Mesothelial cell of epicardium (in vitro differentiated cells): ENCODE measurements at regions not wholly inside any gene's neighbourhood (a gene's known extent, or its start where the extent isn't known, plus 50 kb on each side); places are given as distances from the start of the nearest gene placed in this dataset.

Source experiments
- DNase-seq, 2 experiments: peaks; one replicate each; pipeline ENCODE4 v3.0.0; 2021; ENCODE audit warnings: low spot score in 2 of 2; ENCODE audit not compliant: unreplicated experiment in 2 of 2
- H3K27ac Mint-ChIP-seq: 2 replicates; pipeline ENCODE4 v1.8.0; 2021; ENCODE audit warnings: mixed read lengths
- H3K27me3 Mint-ChIP-seq: 2 replicates; pipeline ENCODE4 v1.8.0; 2021; ENCODE audit warnings: low read depth, mixed read lengths
- H3K36me3 Mint-ChIP-seq: 2 replicates; pipeline ENCODE4 v1.8.0; 2021; ENCODE audit warnings: mixed read lengths
- H3K4me1 Mint-ChIP-seq: 2 replicates; pipeline ENCODE4 v1.8.0; 2021; ENCODE audit warnings: mixed read lengths
- H3K4me3 Mint-ChIP-seq: 2 replicates; pipeline ENCODE4 v1.8.0; 2021; ENCODE audit warnings: mild to moderate bottlenecking, moderate library complexity, mixed read lengths
- H3K9me3 Mint-ChIP-seq: 2 replicates; pipeline ENCODE4 v1.8.0; 2021; ENCODE audit warnings: mixed read lengths
- CTCF ChIP-seq: fragments of 200-600 bp; sonication (generic); IDR thresholded peaks from one replicate; pipeline ENCODE4 v1.5.0; 2021; ENCODE audit warnings: antibody characterized with exemption; ENCODE audit not compliant: unreplicated experiment

DNA sequence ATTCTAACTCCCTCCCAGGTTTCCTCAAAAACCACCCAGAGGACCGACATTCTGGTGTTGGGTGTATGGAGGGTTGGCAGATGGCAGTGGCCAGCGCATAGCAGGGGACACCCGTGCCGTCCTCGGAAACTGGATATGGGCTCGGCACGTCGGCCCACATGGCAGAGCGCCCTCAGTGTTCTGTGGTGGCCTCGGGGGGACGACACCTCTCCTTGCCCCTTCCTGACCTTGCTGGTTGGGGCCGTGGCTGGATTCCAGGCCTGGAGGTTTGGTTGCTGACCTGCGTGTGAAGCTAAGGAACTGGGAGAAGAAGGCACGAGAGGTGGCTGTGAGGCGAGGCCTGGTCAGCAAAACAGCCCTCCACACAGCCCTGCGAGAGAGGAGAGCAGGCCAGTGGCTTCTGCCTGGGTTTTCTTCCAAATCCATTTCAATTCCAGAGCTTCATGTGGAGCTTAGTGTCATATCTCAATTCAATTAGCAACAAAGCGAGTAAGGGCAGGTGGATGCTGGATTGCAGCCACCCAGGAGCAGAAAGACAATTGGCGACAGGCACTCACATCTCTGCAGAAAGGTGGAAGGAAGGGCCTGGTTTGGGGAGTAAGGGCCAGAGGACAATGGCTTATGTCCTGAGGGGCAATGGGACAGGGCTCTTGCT is 478.4 kb downstream of the BRD1 start:
- no peak for DNase-seq
- Mint-ChIP-seq H3K27me3 (peaks cover 13% of the 10 kb centered on the region), H3K4me3 (no peak overlapping the region), H3K36me3 (no peaks in the 10 kb centered on the region), H3K9me3 (no peaks in the 10 kb centered on the region), H3K27ac (no peak overlapping the region), H3K4me1 (peaks cover 8% of the 10 kb centered on the region)
- no peak for TF ChIP-seq CTCF

- Mint-ChIP-seq H3K4me3 (no peak overlapping the region), H3K36me3 (no peaks in the 10 kb centered on the region), H3K27ac (no peak overlapping the region), H3K9me3 (no peaks in the 10 kb centered on the region), H3K4me1 (peaks cover 8% of the 10 kb centered on the region), H3K27me3 (peaks cover 17% of the 10 kb centered on the region)
- TF ChIP-seq CTCF: no peak
- no peak for DNase-seq
These were observed 479.0 kb downstream of the BRD1 start for GRCh38 chr22:49348631-49349030.

DNA sequence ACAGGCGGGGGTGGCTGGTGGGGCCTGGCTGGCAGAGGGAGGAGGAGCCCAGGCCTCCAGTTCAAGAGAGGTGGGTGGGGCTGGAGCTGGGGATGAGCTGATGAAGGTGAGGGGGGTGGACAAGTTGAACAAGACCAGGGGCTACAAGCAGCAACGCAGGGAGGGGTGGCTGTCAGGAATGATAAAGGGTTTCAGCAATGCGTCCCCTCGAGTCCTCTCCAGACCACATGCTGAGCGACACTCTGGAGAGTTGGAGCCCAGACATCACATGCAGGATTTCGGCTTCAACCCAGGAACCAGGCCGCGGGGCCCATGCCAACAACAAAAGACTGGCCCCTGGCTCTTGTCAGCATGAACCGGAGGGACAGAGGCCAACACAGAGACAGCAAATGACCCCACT is 480.3 kb downstream of the BRD1 start:
- H3K4me3 Mint-ChIP-seq: no peak overlapping the region
- no peaks in the 10 kb centered on the region for H3K9me3 Mint-ChIP-seq
- TF ChIP-seq CTCF: no peak
- no peak overlapping the region for H3K27ac Mint-ChIP-seq
- H3K36me3 Mint-ChIP-seq: no peaks in the 10 kb centered on the region
- H3K4me1 Mint-ChIP-seq: peaks cover 8% of the 10 kb centered on the region
- H3K27me3 Mint-ChIP-seq: peaks cover 16% of the 10 kb centered on the region
- no peak for DNase-seq

DNA sequence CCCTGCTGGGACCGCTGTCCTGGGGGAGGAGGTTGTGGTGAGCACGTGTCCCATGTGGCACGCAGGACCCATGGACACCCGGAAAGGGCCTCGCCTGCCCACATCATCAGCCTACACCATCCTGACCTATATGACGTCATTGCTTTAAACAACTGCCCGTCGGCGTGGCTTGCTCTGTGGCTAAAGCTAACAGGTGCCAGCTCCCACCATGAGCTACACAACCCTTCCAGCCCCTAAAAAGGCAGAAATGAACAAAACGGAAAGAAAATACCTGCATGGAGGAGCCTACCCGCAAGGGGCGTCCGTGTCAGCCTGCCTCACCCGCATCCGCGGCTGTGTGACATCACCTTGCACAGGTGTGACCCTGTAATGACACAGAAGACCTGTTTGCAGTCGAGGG is 481.8 kb downstream of the BRD1 start:
- Mint-ChIP-seq H3K36me3 (no peaks in the 10 kb centered on the region), H3K9me3 (peaks cover 7% of the 10 kb centered on the region), H3K4me1 (peaks cover 4% of the 10 kb centered on the region), H3K27me3 (peaks cover 21% of the 10 kb centered on the region), H3K27ac (no peak overlapping the region), H3K4me3 (no peak overlapping the region)
- no peak for TF ChIP-seq CTCF
- DNase-seq: no peak

DNA sequence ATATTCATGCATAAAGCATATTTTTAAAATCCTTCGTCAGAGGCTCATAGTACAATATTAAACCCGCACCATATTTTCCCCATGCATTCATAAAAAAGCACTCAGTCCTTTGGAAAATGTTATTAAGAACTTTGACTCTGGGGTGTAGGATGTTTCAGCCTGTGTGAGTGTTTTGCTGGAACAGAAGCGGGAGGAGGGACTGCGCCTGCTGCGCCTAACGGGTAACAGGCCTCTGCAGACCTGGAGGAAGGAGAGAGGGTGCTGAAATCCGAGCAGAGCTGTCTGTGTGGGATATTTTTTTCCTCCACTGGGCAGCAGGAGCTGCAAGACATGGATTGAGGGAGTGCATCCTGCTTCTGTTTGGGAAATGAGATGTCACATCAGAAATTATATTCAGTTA is 483.0 kb downstream of the BRD1 start:
- TF ChIP-seq CTCF: no peak
- peaks cover 28% of the 10 kb centered on the region for H3K27me3 Mint-ChIP-seq
- H3K4me1 Mint-ChIP-seq: no peaks in the 10 kb centered on the region
- peaks cover 7% of the 10 kb centered on the region for H3K9me3 Mint-ChIP-seq
- H3K27ac Mint-ChIP-seq: no peak overlapping the region
- H3K36me3 Mint-ChIP-seq: no peaks in the 10 kb centered on the region
- DNase-seq: no peak
- no peak overlapping the region for H3K4me3 Mint-ChIP-seq

DNA sequence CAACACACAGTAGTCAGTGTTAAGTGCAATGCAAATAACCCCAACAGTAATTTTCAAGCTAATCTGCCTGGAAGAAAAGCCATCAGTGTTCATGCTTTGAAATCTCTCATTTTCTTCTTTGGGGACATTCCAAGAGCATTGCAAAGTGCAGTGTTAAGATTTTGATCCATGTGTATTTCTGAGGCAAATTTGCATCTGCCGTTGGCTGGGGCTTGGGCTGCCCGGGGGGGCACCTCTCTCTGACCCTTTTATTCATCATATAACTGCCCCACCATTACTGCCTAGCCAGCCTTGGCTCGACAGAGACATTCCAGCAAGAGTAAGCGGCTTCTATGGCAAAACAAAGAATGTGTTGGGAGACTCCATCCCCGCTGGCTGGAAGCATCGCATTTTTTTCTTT is 483.5 kb downstream of the BRD1 start:
- Mint-ChIP-seq H3K4me1 (no peaks in the 10 kb centered on the region), H3K9me3 (peaks cover 7% of the 10 kb centered on the region), H3K4me3 (no peak overlapping the region), H3K36me3 (no peaks in the 10 kb centered on the region), H3K27ac (no peak overlapping the region), H3K27me3 (peaks cover 30% of the 10 kb centered on the region)
- no peak for TF ChIP-seq CTCF
- no peak for DNase-seq
